Activated T-helper 17 cell treated with anti-CD3 and anti-CD28 coated beads, Interleukin-2, amount 50 U/mL, for 72 hours (primary cell): ENCODE measurements at regions not wholly inside any gene's neighbourhood (a gene's known extent, or its start where the extent isn't known, plus 50 kb on each side); places are given as distances from the start of the nearest gene placed in this dataset.

Experiments
- ATAC-seq: fragments of 150-1000 bp; cut with Tn5 transposase; replicated peaks from 2 replicates; pipeline ENCODE4 v1.10.0; 2021; ENCODE audit warnings: mild to moderate bottlenecking, moderate library complexity
- H3K27ac Mint-ChIP-seq: one replicate; pipeline ENCODE4 v1.8.0; 2022; ENCODE audit warnings: mixed read lengths
- H3K27me3 Mint-ChIP-seq: one replicate; pipeline ENCODE4 v1.8.0; 2022; ENCODE audit warnings: mixed read lengths
- H3K36me3 Mint-ChIP-seq: one replicate; pipeline ENCODE4 v1.8.0; 2022; ENCODE audit warnings: low read depth, mild to moderate bottlenecking, mixed read lengths
- H3K4me1 Mint-ChIP-seq: one replicate; pipeline ENCODE4 v1.8.0; 2022; ENCODE audit warnings: mixed read lengths
- H3K4me3 Mint-ChIP-seq: one replicate; pipeline ENCODE4 v1.8.0; 2022; ENCODE audit warnings: mild to moderate bottlenecking, mixed read lengths
- H3K9me3 Mint-ChIP-seq: one replicate; pipeline ENCODE4 v1.8.0; 2022; ENCODE audit warnings: mixed read lengths

GRCh38 chr2:239905884-239906654 lies 119.1 kb downstream of the NDUFA10 start:
- peaks cover 4% of the 10 kb centered on the region for H3K4me1 Mint-ChIP-seq
- ATAC-seq = no peak
- no peaks in the 10 kb centered on the region for H3K9me3 Mint-ChIP-seq
- H3K36me3 Mint-ChIP-seq = no peaks in the 10 kb centered on the region
- H3K27me3 Mint-ChIP-seq = no peaks in the 10 kb centered on the region
- H3K4me3 Mint-ChIP-seq = no peak overlapping the region
- no peak overlapping the region for H3K27ac Mint-ChIP-seq

GRCh38 chr2:239905306-239905705 lies 119.8 kb downstream of the NDUFA10 start:
- Mint-ChIP-seq H3K4me3 (no peak overlapping the region), H3K27ac (no peak overlapping the region), H3K9me3 (no peaks in the 10 kb centered on the region), H3K36me3 (no peaks in the 10 kb centered on the region), H3K27me3 (no peaks in the 10 kb centered on the region), H3K4me1 (peaks cover 2% of the 10 kb centered on the region)
- ATAC-seq = no peak

- no peak for ATAC-seq
- no peak overlapping the region for H3K27ac Mint-ChIP-seq
- no peaks in the 10 kb centered on the region for H3K27me3 Mint-ChIP-seq
- no peaks in the 10 kb centered on the region for H3K36me3 Mint-ChIP-seq
- no peak overlapping the region for H3K4me3 Mint-ChIP-seq
- no peaks in the 10 kb centered on the region for H3K9me3 Mint-ChIP-seq
- no peaks in the 10 kb centered on the region for H3K4me1 Mint-ChIP-seq
Observed at GRCh38 chr2:239904496-239904895, 120.6 kb downstream of the NDUFA10 start.

- no peak for ATAC-seq
- Mint-ChIP-seq H3K9me3 (no peaks in the 10 kb centered on the region), H3K27ac (no peak overlapping the region), H3K4me3 (no peak overlapping the region), H3K27me3 (no peaks in the 10 kb centered on the region), H3K4me1 (no peaks in the 10 kb centered on the region), H3K36me3 (no peaks in the 10 kb centered on the region)
Observed at GRCh38 chr2:239903803-239904202, 121.3 kb downstream of the NDUFA10 start.

GRCh38 chr2:239903210-239903609 lies 121.9 kb downstream of the NDUFA10 start:
- H3K4me1 Mint-ChIP-seq = no peaks in the 10 kb centered on the region
- no peak overlapping the region for H3K27ac Mint-ChIP-seq
- no peaks in the 10 kb centered on the region for H3K27me3 Mint-ChIP-seq
- no peak overlapping the region for H3K4me3 Mint-ChIP-seq
- H3K9me3 Mint-ChIP-seq = no peaks in the 10 kb centered on the region
- ATAC-seq = no peak
- H3K36me3 Mint-ChIP-seq = no peaks in the 10 kb centered on the region

GRCh38 chr2:239902749-239903201 lies 122.4 kb downstream of the NDUFA10 start:
- Mint-ChIP-seq H3K4me1 (no peaks in the 10 kb centered on the region), H3K27me3 (no peaks in the 10 kb centered on the region), H3K9me3 (no peaks in the 10 kb centered on the region), H3K36me3 (no peaks in the 10 kb centered on the region), H3K4me3 (no peak overlapping the region), H3K27ac (no peak overlapping the region)
- ATAC-seq = no peak

- no peak overlapping the region for H3K4me3 Mint-ChIP-seq
- H3K4me1 Mint-ChIP-seq = peaks cover 5% of the 10 kb centered on the region
- no peaks in the 10 kb centered on the region for H3K9me3 Mint-ChIP-seq
- H3K27ac Mint-ChIP-seq = no peak overlapping the region
- H3K27me3 Mint-ChIP-seq = peaks cover 19% of the 10 kb centered on the region
- no peak for ATAC-seq
- H3K36me3 Mint-ChIP-seq = no peaks in the 10 kb centered on the region
Observed at GRCh38 chr2:239898292-239898925, 126.7 kb downstream of the NDUFA10 start.

- Mint-ChIP-seq H3K36me3 (no peaks in the 10 kb centered on the region), H3K9me3 (no peaks in the 10 kb centered on the region), H3K27ac (no peak overlapping the region), H3K4me1 (peaks cover 5% of the 10 kb centered on the region), H3K27me3 (peaks cover 19% of the 10 kb centered on the region), H3K4me3 (no peak overlapping the region)
- no peak for ATAC-seq
Observed at GRCh38 chr2:239897596-239898235, 127.4 kb downstream of the NDUFA10 start.

GRCh38 chr2:239896075-239896474 lies 129.1 kb downstream of the NDUFA10 start:
- no peak for ATAC-seq
- Mint-ChIP-seq H3K4me3 (no peak overlapping the region), H3K36me3 (no peaks in the 10 kb centered on the region), H3K4me1 (peaks cover 5% of the 10 kb centered on the region), H3K9me3 (no peaks in the 10 kb centered on the region), H3K27ac (no peak overlapping the region), H3K27me3 (peaks cover 19% of the 10 kb centered on the region)

GRCh38 chr2:239895669-239896068 lies 129.5 kb downstream of the NDUFA10 start:
- H3K9me3 Mint-ChIP-seq = no peaks in the 10 kb centered on the region
- H3K36me3 Mint-ChIP-seq = no peaks in the 10 kb centered on the region
- no peak overlapping the region for H3K4me3 Mint-ChIP-seq

GRCh38 chr2:239895116-239895515 lies 130.0 kb downstream of the NDUFA10 start:
- Mint-ChIP-seq H3K4me1 (peaks cover 5% of the 10 kb centered on the region), H3K36me3 (no peaks in the 10 kb centered on the region), H3K27me3 (peaks cover 19% of the 10 kb centered on the region), H3K4me3 (no peak overlapping the region), H3K27ac (no peak overlapping the region), H3K9me3 (no peaks in the 10 kb centered on the region)
- no peak for ATAC-seq

More at GRCh38 chr2:239895669-239896068, 129.5 kb downstream of the NDUFA10 start:
- H3K27me3 Mint-ChIP-seq = peaks cover 19% of the 10 kb centered on the region
- H3K4me1 Mint-ChIP-seq = peaks cover 5% of the 10 kb centered on the region
- no peak for ATAC-seq
- no peak overlapping the region for H3K27ac Mint-ChIP-seq

GRCh38 chr2:239894276-239894675 lies 130.9 kb downstream of the NDUFA10 start:
- no peak for ATAC-seq
- no peak overlapping the region for H3K4me3 Mint-ChIP-seq
- H3K27me3 Mint-ChIP-seq = peaks cover 21% of the 10 kb centered on the region
- H3K36me3 Mint-ChIP-seq = no peaks in the 10 kb centered on the region
- peaks cover 5% of the 10 kb centered on the region for H3K4me1 Mint-ChIP-seq
- H3K27ac Mint-ChIP-seq = no peak overlapping the region
- H3K9me3 Mint-ChIP-seq = no peaks in the 10 kb centered on the region

- H3K27ac Mint-ChIP-seq = peak overlapping the region; percentile 19
- peak; percentile 70 for ATAC-seq
- H3K4me3 Mint-ChIP-seq = no peak overlapping the region
- peaks cover 5% of the 10 kb centered on the region for H3K4me1 Mint-ChIP-seq
- peaks cover 21% of the 10 kb centered on the region for H3K27me3 Mint-ChIP-seq
- H3K9me3 Mint-ChIP-seq = no peaks in the 10 kb centered on the region
- H3K36me3 Mint-ChIP-seq = no peaks in the 10 kb centered on the region
Observed at GRCh38 chr2:239893236-239893515, 132.0 kb downstream of the NDUFA10 start.

GRCh38 chr2:239892441-239893235 lies 132.5 kb downstream of the NDUFA10 start:
- no peak for ATAC-seq
- Mint-ChIP-seq H3K9me3 (no peaks in the 10 kb centered on the region), H3K4me3 (no peak overlapping the region)

More at GRCh38 chr2:239892441-239893235, 132.5 kb downstream of the NDUFA10 start:
- no peaks in the 10 kb centered on the region for H3K36me3 Mint-ChIP-seq
- H3K4me1 Mint-ChIP-seq = peaks cover 5% of the 10 kb centered on the region
- peaks cover 21% of the 10 kb centered on the region for H3K27me3 Mint-ChIP-seq
- peak overlapping the region; percentile 19 for H3K27ac Mint-ChIP-seq
